Activated T-cell treated with anti-CD3 and anti-CD28 coated beads, Interleukin-2, amount 50 U/mL, for 48 hours (primary cell): ENCODE measurements at regions not wholly inside any gene's neighbourhood (a gene's known extent, or its start where the extent isn't known, plus 50 kb on each side); places are given as distances from the start of the nearest gene placed in this dataset.

Experiments used
- DNase-seq, 2 experiments: peaks; one replicate each; pipeline ENCODE4 v3.0.0-alpha.2; 2020

DNA sequence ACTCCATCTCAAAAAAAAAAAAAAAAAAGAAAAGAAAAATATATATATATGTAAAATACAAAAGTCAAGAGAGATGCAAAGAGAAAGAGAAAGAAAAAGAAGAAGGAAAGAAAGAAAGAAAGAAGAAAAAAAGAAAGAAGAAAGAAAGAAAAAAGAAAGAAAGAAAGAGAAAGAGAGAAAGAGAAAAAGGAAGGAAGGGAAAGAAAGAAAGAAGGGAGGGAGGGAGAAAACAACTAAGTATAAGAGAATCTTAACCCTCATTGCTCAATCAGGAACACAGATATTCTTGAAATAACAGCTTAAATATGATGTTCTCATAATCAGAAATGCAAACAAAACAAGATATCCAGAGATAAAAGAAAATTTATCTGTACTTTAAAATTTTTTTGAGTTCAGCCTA, 54.4 kb upstream of the MARCKS start:
- DNase-seq: no peak

DNA sequence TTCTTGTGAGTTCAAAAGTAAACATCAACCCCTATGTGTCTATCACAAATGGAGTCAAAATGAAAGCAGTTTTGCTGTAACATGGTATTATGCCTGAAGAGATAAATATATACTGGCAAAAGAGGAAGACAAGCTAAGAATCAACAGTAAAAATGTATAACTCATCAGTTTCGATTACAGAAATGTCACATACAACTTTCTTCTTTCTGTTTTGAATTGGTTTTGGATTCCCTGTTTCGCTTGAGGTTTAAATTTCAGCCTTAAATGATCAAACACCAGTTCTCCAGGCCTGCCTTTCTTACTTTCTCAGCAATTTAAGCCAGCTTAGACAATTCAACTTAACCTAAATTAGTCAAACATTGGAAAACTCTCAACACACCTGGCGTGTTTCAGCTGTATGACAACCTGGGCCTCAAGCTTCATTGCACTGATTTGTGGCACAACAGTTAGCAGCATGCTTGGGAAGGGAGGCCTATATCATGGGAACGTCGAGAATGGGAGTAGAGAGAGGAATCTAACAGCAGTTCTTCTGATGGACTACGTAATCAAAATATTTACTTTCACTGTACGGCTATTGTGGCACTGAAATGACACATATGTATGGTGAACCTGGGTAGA, 51.9 kb upstream of the MARCKS start:
- DNase-seq: no peak

DNA sequence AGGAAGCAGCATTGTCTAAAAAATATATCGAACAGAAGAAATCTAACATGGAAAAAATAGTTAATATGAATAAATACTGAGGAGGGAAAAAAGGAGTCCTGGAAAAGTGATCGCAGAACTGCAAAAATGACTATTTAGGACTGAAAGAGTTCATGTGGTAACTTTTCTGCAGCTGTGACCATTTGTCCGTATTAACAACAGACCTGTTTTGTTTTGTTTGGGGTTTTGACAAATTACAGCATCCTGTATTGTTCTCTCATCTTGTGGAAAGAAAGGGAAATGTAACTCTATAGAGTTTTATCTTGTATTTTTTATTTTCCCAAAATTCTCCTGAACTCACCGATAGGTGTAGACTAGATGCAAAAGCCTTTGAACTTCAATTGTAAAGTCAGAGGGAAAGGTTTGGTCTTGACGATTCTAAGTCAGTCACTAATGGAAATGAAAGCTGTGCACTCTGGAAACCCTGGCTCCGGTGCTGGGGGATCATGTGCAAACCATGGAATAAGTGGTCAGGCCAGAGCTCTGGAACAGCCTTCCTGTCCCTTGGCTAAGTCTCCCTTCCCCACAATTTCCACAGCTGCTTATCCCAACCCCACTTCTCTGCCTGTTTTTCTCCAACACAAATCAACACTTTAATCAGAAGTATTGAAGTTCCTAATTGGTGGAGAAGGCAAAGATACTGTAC, 51.2 kb upstream of the MARCKS start:
- DNase-seq: no peak
